Skin epidermis (tissue), 12 donors: ENCODE measurements at regions not wholly inside any gene's neighbourhood (a gene's known extent, or its start where the extent isn't known, plus 50 kb on each side); places are given as distances from the start of the nearest gene placed in this dataset.
"Not testable (repeated sequence)": the region's sequence is repeated elsewhere in the genome, so short reads cannot be mapped to it uniquely, and the experiment has no call there.

Source experiments
- H3K27ac ChIP-seq, 21 experiments: fragments of 200-600 bp; sonication (generic) in 11 of 21; one replicate each; pipeline ENCODE4 v1.5.0; 2020; ENCODE audit warnings: mild to moderate bottlenecking in 3 of 21, inconsistent platforms in 2 of 21, moderate library complexity in 2 of 21
- H3K4me3 ChIP-seq, 7 experiments: fragments of 200-600 bp; sonication (generic) in 2 of 7; one replicate each; pipeline ENCODE4 v1.5.0; 2020; ENCODE audit warnings: inconsistent platforms in 2 of 7, mild to moderate bottlenecking in 2 of 7, moderate library complexity in 1 of 7

GRCh38 chr2:18074476-18074875 lies 196.0 kb downstream of the KCNS3 start:
- Histone ChIP-seq H3K27ac (no peak overlapping the region), H3K4me3 (no peak overlapping the region)

- H3K4me3 ChIP-seq, result no peak overlapping the region
- no peak overlapping the region for H3K27ac ChIP-seq
Measured at GRCh38 chr2:18073601-18074000, 195.1 kb downstream of the KCNS3 start.

- H3K27ac ChIP-seq, result peak overlapping the region in 1 of 21 experiments; percentile 41
- no peak overlapping the region for H3K4me3 ChIP-seq
Measured at GRCh38 chr2:18067588-18068384, 189.3 kb downstream of the KCNS3 start.

GRCh38 chr2:18066894-18067293 lies 188.4 kb downstream of the KCNS3 start:
- H3K4me3 ChIP-seq, result no peak overlapping the region
- peak overlapping the region in 1 of 21 experiments; percentile 38 for H3K27ac ChIP-seq

GRCh38 chr2:18066066-18066465 lies 187.6 kb downstream of the KCNS3 start:
- Histone ChIP-seq H3K4me3 (no peak overlapping the region), H3K27ac (peak overlapping the region in 2 of 21 experiments; percentile 35 to 38)

- H3K4me3 ChIP-seq, result no peak overlapping the region
- H3K27ac ChIP-seq, result peak overlapping the region in 3 of 21 experiments; percentile 5 to 26 (median 21)
Measured at GRCh38 chr2:18065249-18065648, 186.8 kb downstream of the KCNS3 start.

GRCh38 chr2:18063826-18064470 lies 185.5 kb downstream of the KCNS3 start:
- H3K4me3 ChIP-seq, result no peak overlapping the region
- H3K27ac ChIP-seq, result no peak overlapping the region

- Histone ChIP-seq H3K27ac (no peak overlapping the region), H3K4me3 (no peak overlapping the region)
Measured at GRCh38 chr2:18062892-18063291, 184.4 kb downstream of the KCNS3 start.

- no peak overlapping the region for H3K4me3 ChIP-seq
- no peak overlapping the region for H3K27ac ChIP-seq
Measured at GRCh38 chr2:18061717-18062116, 183.2 kb downstream of the KCNS3 start.

GRCh38 chr2:18057657-18058056 lies 179.2 kb downstream of the KCNS3 start:
- Histone ChIP-seq H3K27ac (no peak overlapping the region), H3K4me3 (no peak overlapping the region)

- no peak overlapping the region for H3K27ac ChIP-seq
- H3K4me3 ChIP-seq, result no peak overlapping the region
Measured at GRCh38 chr2:18055290-18055689, 176.8 kb downstream of the KCNS3 start.

GRCh38 chr2:18050001-18050400 lies 171.5 kb downstream of the KCNS3 start:
- Histone ChIP-seq H3K4me3 (no peak overlapping the region), H3K27ac (no peak overlapping the region)

GRCh38 chr2:18049325-18049724 lies 170.9 kb downstream of the KCNS3 start:
- H3K27ac ChIP-seq, result no peak overlapping the region
- H3K4me3 ChIP-seq, result no peak overlapping the region

- H3K27ac ChIP-seq, result no peak overlapping the region
- H3K4me3 ChIP-seq, result no peak overlapping the region
Measured at GRCh38 chr2:18047896-18048657, 169.6 kb downstream of the KCNS3 start.

GRCh38 chr2:18047213-18047611 lies 168.7 kb downstream of the KCNS3 start:
- Histone ChIP-seq H3K27ac (no peak overlapping the region), H3K4me3 (no peak overlapping the region)

- H3K4me3 ChIP-seq, result no peak overlapping the region
- H3K27ac ChIP-seq, result no peak overlapping the region
Measured at GRCh38 chr2:18046558-18047212, 168.2 kb downstream of the KCNS3 start.

- no peak overlapping the region for H3K27ac ChIP-seq
- H3K4me3 ChIP-seq, result no peak overlapping the region
Measured at GRCh38 chr2:18046017-18046416, 167.6 kb downstream of the KCNS3 start.

- no peak overlapping the region for H3K4me3 ChIP-seq
- no peak overlapping the region for H3K27ac ChIP-seq
Measured at GRCh38 chr2:18045230-18045629, 166.8 kb downstream of the KCNS3 start.

GRCh38 chr2:18017381-18017780 lies 138.9 kb downstream of the KCNS3 start:
- not testable (repeated sequence) for H3K27ac ChIP-seq, H3K4me3 ChIP-seq

- H3K27ac ChIP-seq, result no peak overlapping the region
- no peak overlapping the region for H3K4me3 ChIP-seq
Measured at GRCh38 chr2:18009891-18010290, 131.4 kb downstream of the KCNS3 start.
